Liver (tissue), 3 donors: ENCODE measurements at regions not wholly inside any gene's neighbourhood (a gene's known extent, or its start where the extent isn't known, plus 50 kb on each side); places are given as distances from the start of the nearest gene placed in this dataset.

Source experiments
- EGR1 ChIP-seq, 2 donors: IDR thresholded peaks; 2 replicates each; pipeline ENCODE4 v1.6.1; 2016 to 2018; ENCODE audit warnings: antibody characterized with exemption in 2 of 2, low read depth in 2 of 2
- FOXA1 ChIP-seq: IDR thresholded peaks from 2 replicates; pipeline ENCODE4 v1.6.1; 2016; ENCODE audit warnings: antibody characterized with exemption
- GABPA ChIP-seq, 2 donors: IDR thresholded peaks in 1 of 2; conservative IDR thresholded peaks in 1 of 2; 2 replicates each; pipeline ENCODE4 v1.6.1; 2016; ENCODE audit warnings: antibody characterized with exemption in 2 of 2, mild to moderate bottlenecking in 1 of 2, moderate library complexity in 1 of 2
- HNF4A ChIP-seq, 2 donors: conservative IDR thresholded peaks; 2 replicates each; pipeline ENCODE4 v1.6.1; 2016; ENCODE audit warnings: antibody characterized with exemption in 2 of 2, mild to moderate bottlenecking in 2 of 2
- JUND ChIP-seq, 2 donors: IDR thresholded peaks; 2 replicates each; pipeline ENCODE4 v1.6.1; 2016; ENCODE audit warnings: antibody characterized with exemption in 2 of 2
- RAD21 ChIP-seq, 2 donors: IDR thresholded peaks; 2 replicates each; pipeline ENCODE4 v1.6.1; 2016; ENCODE audit warnings: antibody characterized with exemption in 2 of 2, mild to moderate bottlenecking in 2 of 2
- SP1 ChIP-seq: IDR thresholded peaks from 2 replicates; pipeline ENCODE4 v1.6.1; 2018; ENCODE audit warnings: antibody characterized with exemption, mild to moderate bottlenecking
- TAF1 ChIP-seq: conservative IDR thresholded peaks from 2 replicates; pipeline ENCODE4 v1.6.1; 2016; ENCODE audit warnings: antibody characterized with exemption, mild to moderate bottlenecking
- YY1 ChIP-seq: IDR thresholded peaks from 2 replicates; pipeline ENCODE4 v1.6.1; 2016; ENCODE audit warnings: antibody characterized with exemption, mild to moderate bottlenecking
- TF ChIP-seq, protein P1 (sequence below): fragments of 150-350 bp; IDR thresholded peaks from 2 replicates; pipeline ENCODE4 v1.5.1; 2017; ENCODE audit warnings: improper control_type of control experiment, low read depth, low read length; ENCODE audit not compliant: missing input control
- TF ChIP-seq, protein P2 (sequence below): IDR thresholded peaks from 2 replicates; pipeline ENCODE4 v1.6.1; 2016; ENCODE audit warnings: antibody characterized with exemption
- TF ChIP-seq, protein P3 (sequence below): IDR thresholded peaks from 2 replicates; pipeline ENCODE4 v1.6.1; 2016; ENCODE audit warnings: antibody characterized with exemption, mild to moderate bottlenecking
- TF ChIP-seq, protein P4 (sequence below): IDR thresholded peaks from 2 replicates; pipeline ENCODE4 v1.6.1; 2016; ENCODE audit warnings: antibody characterized with exemption
- TF ChIP-seq, protein P5 (sequence below): IDR thresholded peaks from 2 replicates; pipeline ENCODE4 v1.6.1; 2016; ENCODE audit warnings: antibody characterized with exemption
- donor health status: healthy.
- donor health status: healthy.

DNA sequence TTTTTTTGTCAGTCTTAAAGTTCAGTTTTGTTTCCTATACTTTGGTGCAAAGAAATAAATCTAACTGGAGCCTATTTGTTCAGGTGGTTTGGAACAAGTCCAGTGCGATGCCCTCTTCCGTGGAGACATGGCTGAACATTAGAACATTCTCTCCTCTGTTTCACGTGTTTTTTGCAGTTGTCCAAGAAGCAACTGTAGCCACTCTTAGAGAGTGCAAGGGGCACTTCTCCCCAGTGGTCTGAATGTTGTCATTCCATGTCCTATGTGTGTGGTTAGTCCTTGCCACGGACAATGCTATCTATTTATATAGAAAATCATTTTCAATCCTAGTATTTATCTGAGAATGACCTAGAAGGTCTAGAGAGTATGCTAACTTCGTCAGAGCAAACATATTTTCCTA is 1232.5 kb upstream of the SEL1L start:
- TF ChIP-seq, protein P1, sequence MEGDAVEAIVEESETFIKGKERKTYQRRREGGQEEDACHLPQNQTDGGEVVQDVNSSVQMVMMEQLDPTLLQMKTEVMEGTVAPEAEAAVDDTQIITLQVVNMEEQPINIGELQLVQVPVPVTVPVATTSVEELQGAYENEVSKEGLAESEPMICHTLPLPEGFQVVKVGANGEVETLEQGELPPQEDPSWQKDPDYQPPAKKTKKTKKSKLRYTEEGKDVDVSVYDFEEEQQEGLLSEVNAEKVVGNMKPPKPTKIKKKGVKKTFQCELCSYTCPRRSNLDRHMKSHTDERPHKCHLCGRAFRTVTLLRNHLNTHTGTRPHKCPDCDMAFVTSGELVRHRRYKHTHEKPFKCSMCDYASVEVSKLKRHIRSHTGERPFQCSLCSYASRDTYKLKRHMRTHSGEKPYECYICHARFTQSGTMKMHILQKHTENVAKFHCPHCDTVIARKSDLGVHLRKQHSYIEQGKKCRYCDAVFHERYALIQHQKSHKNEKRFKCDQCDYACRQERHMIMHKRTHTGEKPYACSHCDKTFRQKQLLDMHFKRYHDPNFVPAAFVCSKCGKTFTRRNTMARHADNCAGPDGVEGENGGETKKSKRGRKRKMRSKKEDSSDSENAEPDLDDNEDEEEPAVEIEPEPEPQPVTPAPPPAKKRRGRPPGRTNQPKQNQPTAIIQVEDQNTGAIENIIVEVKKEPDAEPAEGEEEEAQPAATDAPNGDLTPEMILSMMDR: no peak
- TF ChIP-seq RAD21 (IDR thresholded peaks at IDR 0.05): no peak
- TF ChIP-seq SP1: no peak
- TF ChIP-seq, protein P2, sequence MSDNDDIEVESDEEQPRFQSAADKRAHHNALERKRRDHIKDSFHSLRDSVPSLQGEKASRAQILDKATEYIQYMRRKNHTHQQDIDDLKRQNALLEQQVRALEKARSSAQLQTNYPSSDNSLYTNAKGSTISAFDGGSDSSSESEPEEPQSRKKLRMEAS: no peak
- TF ChIP-seq JUND (IDR thresholded peaks at IDR 0.05): no peak
- no peak for TF ChIP-seq TAF1
- no peak for TF ChIP-seq YY1
- no peak for TF ChIP-seq GABPA (IDR thresholded peaks at IDR 0.05 in 1 of 2, conservative IDR thresholded peaks at IDR 0.05 in 1 of 2)
- TF ChIP-seq EGR1 (IDR thresholded peaks at IDR 0.05; ENCODE audit: low read depth in 2 of 2): no peak
- TF ChIP-seq FOXA1: no peak
- TF ChIP-seq, protein P3, sequence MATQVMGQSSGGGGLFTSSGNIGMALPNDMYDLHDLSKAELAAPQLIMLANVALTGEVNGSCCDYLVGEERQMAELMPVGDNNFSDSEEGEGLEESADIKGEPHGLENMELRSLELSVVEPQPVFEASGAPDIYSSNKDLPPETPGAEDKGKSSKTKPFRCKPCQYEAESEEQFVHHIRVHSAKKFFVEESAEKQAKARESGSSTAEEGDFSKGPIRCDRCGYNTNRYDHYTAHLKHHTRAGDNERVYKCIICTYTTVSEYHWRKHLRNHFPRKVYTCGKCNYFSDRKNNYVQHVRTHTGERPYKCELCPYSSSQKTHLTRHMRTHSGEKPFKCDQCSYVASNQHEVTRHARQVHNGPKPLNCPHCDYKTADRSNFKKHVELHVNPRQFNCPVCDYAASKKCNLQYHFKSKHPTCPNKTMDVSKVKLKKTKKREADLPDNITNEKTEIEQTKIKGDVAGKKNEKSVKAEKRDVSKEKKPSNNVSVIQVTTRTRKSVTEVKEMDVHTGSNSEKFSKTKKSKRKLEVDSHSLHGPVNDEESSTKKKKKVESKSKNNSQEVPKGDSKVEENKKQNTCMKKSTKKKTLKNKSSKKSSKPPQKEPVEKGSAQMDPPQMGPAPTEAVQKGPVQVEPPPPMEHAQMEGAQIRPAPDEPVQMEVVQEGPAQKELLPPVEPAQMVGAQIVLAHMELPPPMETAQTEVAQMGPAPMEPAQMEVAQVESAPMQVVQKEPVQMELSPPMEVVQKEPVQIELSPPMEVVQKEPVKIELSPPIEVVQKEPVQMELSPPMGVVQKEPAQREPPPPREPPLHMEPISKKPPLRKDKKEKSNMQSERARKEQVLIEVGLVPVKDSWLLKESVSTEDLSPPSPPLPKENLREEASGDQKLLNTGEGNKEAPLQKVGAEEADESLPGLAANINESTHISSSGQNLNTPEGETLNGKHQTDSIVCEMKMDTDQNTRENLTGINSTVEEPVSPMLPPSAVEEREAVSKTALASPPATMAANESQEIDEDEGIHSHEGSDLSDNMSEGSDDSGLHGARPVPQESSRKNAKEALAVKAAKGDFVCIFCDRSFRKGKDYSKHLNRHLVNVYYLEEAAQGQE: no peak
- TF ChIP-seq, protein P4, sequence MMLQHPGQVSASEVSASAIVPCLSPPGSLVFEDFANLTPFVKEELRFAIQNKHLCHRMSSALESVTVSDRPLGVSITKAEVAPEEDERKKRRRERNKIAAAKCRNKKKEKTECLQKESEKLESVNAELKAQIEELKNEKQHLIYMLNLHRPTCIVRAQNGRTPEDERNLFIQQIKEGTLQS: no peak
- TF ChIP-seq, protein P5, sequence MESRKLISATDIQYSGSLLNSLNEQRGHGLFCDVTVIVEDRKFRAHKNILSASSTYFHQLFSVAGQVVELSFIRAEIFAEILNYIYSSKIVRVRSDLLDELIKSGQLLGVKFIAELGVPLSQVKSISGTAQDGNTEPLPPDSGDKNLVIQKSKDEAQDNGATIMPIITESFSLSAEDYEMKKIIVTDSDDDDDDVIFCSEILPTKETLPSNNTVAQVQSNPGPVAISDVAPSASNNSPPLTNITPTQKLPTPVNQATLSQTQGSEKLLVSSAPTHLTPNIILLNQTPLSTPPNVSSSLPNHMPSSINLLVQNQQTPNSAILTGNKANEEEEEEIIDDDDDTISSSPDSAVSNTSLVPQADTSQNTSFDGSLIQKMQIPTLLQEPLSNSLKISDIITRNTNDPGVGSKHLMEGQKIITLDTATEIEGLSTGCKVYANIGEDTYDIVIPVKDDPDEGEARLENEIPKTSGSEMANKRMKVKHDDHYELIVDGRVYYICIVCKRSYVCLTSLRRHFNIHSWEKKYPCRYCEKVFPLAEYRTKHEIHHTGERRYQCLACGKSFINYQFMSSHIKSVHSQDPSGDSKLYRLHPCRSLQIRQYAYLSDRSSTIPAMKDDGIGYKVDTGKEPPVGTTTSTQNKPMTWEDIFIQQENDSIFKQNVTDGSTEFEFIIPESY: no peak
- no peak for TF ChIP-seq HNF4A (conservative IDR thresholded peaks at IDR 0.05)
